SK-N-SH (cell line): ENCODE measurements at regions not wholly inside any gene's neighbourhood (a gene's known extent, or its start where the extent isn't known, plus 50 kb on each side); places are given as distances from the start of the nearest gene placed in this dataset.
A peak's percentile ranks its signal among the peaks of the same experiment; 100 is the strongest.

Experiments used
- CTCF ChIA-PET: fragments of 300-600, 350-600 bp; formaldehyde crosslinking; extraction: SDS; loops from one replicate; lab custom pipeline; 2021; lab: Yijun Ruan, JAX
- POLR2A ChIA-PET: fragments of 350-600 bp; sonication (Branson Sonifier 250); formaldehyde crosslinking; extraction: SDS; loops from one replicate; lab custom pipeline; 2020; ENCODE audit warnings: antibody characterized with exemption, inconsistent platforms; lab: Yijun Ruan, JAX
- DNase-seq: peaks from one replicate; pipeline ENCODE4 v3.0.0; 2012
- H2AFZ ChIP-seq: fragments of 200-600 bp; sonication (generic); 2 replicates; pipeline ENCODE4 v1.8.1; 2016; ENCODE audit warnings: antibody characterized with exemption, mild to moderate bottlenecking, low read depth
- H3F3A ChIP-seq: fragments of 200-600 bp; sonication (generic); replicated peaks from 2 replicates; pipeline ENCODE3; 2016; ENCODE audit warnings: antibody characterized with exemption, mild to moderate bottlenecking; ENCODE audit not compliant: insufficient read depth
- H3K27ac ChIP-seq, 2 experiments: fragments of 200-500 bp in 1 of 2; fragments of 200-600 bp in 1 of 2; sonication (Bioruptor generic) in 1 of 2; sonication (generic), shearing (Covaris generic) in 1 of 2; 2 replicates each; pipeline versions ENCODE4 v1.5.1 to v1.6.1; 2014 to 2016; ENCODE audit warnings: low read depth in 2 of 2, inconsistent platforms in 1 of 2, low read length in 1 of 2, mild to moderate bottlenecking in 1 of 2, mixed read lengths in 1 of 2
- H3K27me3 ChIP-seq: fragments of 200-600 bp; sonication (generic), shearing (Covaris generic); 2 replicates; pipeline ENCODE4 v1.6.1; 2016; ENCODE audit warnings: mixed run types; ENCODE audit not compliant: insufficient read depth
- H3K36me3 ChIP-seq, 2 experiments: fragments of 200-500 bp in 1 of 2; fragments of 200-600 bp in 1 of 2; sonication (Bioruptor generic) in 1 of 2; sonication (generic) in 1 of 2; replicated peaks in 1 of 2; 2 replicates each; pipeline versions ENCODE3 to v1.5.1; 2014 to 2016; ENCODE audit warnings: low read length in 1 of 2, mild to moderate bottlenecking in 1 of 2; ENCODE audit not compliant: insufficient read depth in 2 of 2, control insufficient read depth in 1 of 2
- H3K4me1 ChIP-seq, 2 experiments: fragments of 200-500 bp in 1 of 2; fragments of 200-600 bp in 1 of 2; sonication (Bioruptor generic) in 1 of 2; sonication (generic), shearing (Covaris generic) in 1 of 2; 2 replicates each; pipeline versions ENCODE4 v1.5.1 to v1.6.1; 2014 to 2016; ENCODE audit warnings: low read depth in 1 of 2, low read length in 1 of 2, mixed run types in 1 of 2; ENCODE audit not compliant: insufficient read depth in 2 of 2, control insufficient read depth in 1 of 2
- H3K4me2 ChIP-seq: fragments of 200-600 bp; sonication (generic), shearing (Covaris generic); 2 replicates; pipeline ENCODE4 v1.6.1; 2017; ENCODE audit warnings: mixed run types
- H3K4me3 ChIP-seq, 2 experiments: fragments of 200-500 bp in 1 of 2; fragments of 200-600 bp in 1 of 2; sonication (Bioruptor generic) in 1 of 2; sonication (generic), shearing (Covaris generic) in 1 of 2; 2 replicates each; pipeline versions ENCODE4 v1.5.1 to v1.8.1; 2014 to 2016; ENCODE audit warnings: low read depth in 2 of 2, inconsistent platforms in 1 of 2, low read length in 1 of 2, mild to moderate bottlenecking in 1 of 2, mixed read lengths in 1 of 2, moderate library complexity in 1 of 2
- H3K79me2 ChIP-seq: fragments of 200-600 bp; sonication (generic); 2 replicates; pipeline ENCODE4 v1.8.1; 2017; ENCODE audit warnings: mild to moderate bottlenecking; ENCODE audit not compliant: insufficient read depth
- H3K9ac ChIP-seq: fragments of 200-600 bp; sonication (generic); 2 replicates; pipeline ENCODE4 v1.6.1; 2017; ENCODE audit warnings: mixed run types
- H3K9me2 ChIP-seq: fragments of 200-600 bp; sonication (generic); 2 replicates; pipeline ENCODE4 v1.6.1; 2017; ENCODE audit warnings: mixed run types
- H3K9me3 ChIP-seq: fragments of 200-600 bp; sonication (generic); 2 replicates; pipeline ENCODE4 v1.6.1; 2017; ENCODE audit warnings: mixed run types, mild to moderate bottlenecking, moderate library complexity
- H4K20me1 ChIP-seq: fragments of 200-600 bp; sonication (generic); 2 replicates; pipeline ENCODE4 v1.6.1; 2017; ENCODE audit warnings: mild to moderate bottlenecking, mixed run types; ENCODE audit not compliant: insufficient read depth
- EP300 ChIP-seq, 2 experiments: IDR thresholded peaks; 2 replicates each; pipeline versions ENCODE4 v1.4.0 to v1.6.1; 2012; ENCODE audit warnings: borderline replicate concordance in 1 of 2, low read depth in 1 of 2, low read length in 1 of 2
- FOSL2 ChIP-seq: IDR thresholded peaks from 2 replicates; pipeline ENCODE4 v1.4.0; 2012; ENCODE audit warnings: low read depth, mild to moderate bottlenecking, moderate library complexity, borderline replicate concordance
- FOXJ3 ChIP-seq: sonication (generic); formaldehyde crosslinking; IDR thresholded peaks from 2 replicates; pipeline ENCODE4 v1.5.1; 2020; ENCODE audit warnings: mild to moderate bottlenecking, missing genetic modification reagents
- FOXM1 ChIP-seq: IDR thresholded peaks from 2 replicates; pipeline ENCODE4 v1.4.0; 2012; ENCODE audit warnings: low read depth, mild to moderate bottlenecking
- GATA2 ChIP-seq: sonication (generic); formaldehyde crosslinking; IDR thresholded peaks from 2 replicates; pipeline ENCODE4 v1.5.0; 2020; ENCODE audit warnings: mild to moderate bottlenecking, missing genetic modification reagents
- MAX ChIP-seq: IDR thresholded peaks from 2 replicates; pipeline ENCODE4 v1.4.0; 2012; ENCODE audit warnings: low read depth
- MEF2A ChIP-seq: IDR thresholded peaks from 2 replicates; pipeline ENCODE4 v1.4.0; 2012; ENCODE audit warnings: low read depth, borderline replicate concordance
- MXI1 ChIP-seq: IDR thresholded peaks from 2 replicates; pipeline ENCODE4 v1.6.1; 2012; ENCODE audit warnings: mild to moderate bottlenecking, low read depth, low read length, improper control_type of control experiment
- NFIC ChIP-seq: IDR thresholded peaks from 2 replicates; pipeline ENCODE4 v1.4.0; 2012; ENCODE audit warnings: borderline replicate concordance
- NRF1 ChIP-seq: IDR thresholded peaks from 2 replicates; pipeline ENCODE4 v1.6.1; 2012; ENCODE audit warnings: low read depth, mild to moderate bottlenecking, low read length
- PBX3 ChIP-seq: IDR thresholded peaks from 2 replicates; pipeline ENCODE4; 2012
- RCOR1 ChIP-seq: fragments of 150-350 bp; IDR thresholded peaks from 2 replicates; pipeline ENCODE4 v1.6.1; 2017; ENCODE audit warnings: antibody characterized with exemption, low read length
- REST ChIP-seq: IDR thresholded peaks from 2 replicates; pipeline ENCODE4 v1.6.1; 2012; ENCODE audit warnings: mild to moderate bottlenecking, low read depth, low read length, moderate library complexity
- RFX5 ChIP-seq: IDR thresholded peaks from 2 replicates; pipeline ENCODE4 v1.6.1; 2012; ENCODE audit warnings: mild to moderate bottlenecking, improper control_type of control experiment, low read length
- SMC3 ChIP-seq: IDR thresholded peaks from 2 replicates; pipeline ENCODE4 v1.6.1; 2012; ENCODE audit warnings: low read depth, low read length, improper control_type of control experiment
- TAF1 ChIP-seq: IDR thresholded peaks from 2 replicates; pipeline ENCODE4 v1.6.1; 2012; ENCODE audit warnings: low read depth, mild to moderate bottlenecking, low read length, moderate library complexity, borderline replicate concordance
- TCF12 ChIP-seq: IDR thresholded peaks from 2 replicates; pipeline ENCODE4 v1.4.0; 2012
- TEAD4 ChIP-seq: IDR thresholded peaks from 2 replicates; pipeline ENCODE4 v1.4.0; 2012; ENCODE audit warnings: mild to moderate bottlenecking, borderline replicate concordance; ENCODE audit not compliant: insufficient read depth
- YY1 ChIP-seq: IDR thresholded peaks from 2 replicates; pipeline ENCODE4 v1.4.0; 2012; ENCODE audit warnings: low read depth, mild to moderate bottlenecking
- WGBS: methylation state at CpG from one replicate; pipeline ENCODE4 v1.1.6; 2017; ENCODE audit warnings: low lambda C conversion rate; 5-methylcytosine and 5-hydroxymethylcytosine counted together

GRCh38 chr18:9008200-9008708 is 94.2 kb upstream of the NDUFV2 start:
- no peaks in the 10 kb centered on the region for H3K9me2 ChIP-seq
- H3F3A ChIP-seq, result no peaks in the 10 kb centered on the region
- no peak overlapping the region for H3K4me2 ChIP-seq
- no peak overlapping the region for H2AFZ ChIP-seq
- no peaks in the 10 kb centered on the region for H3K79me2 ChIP-seq
- ChIA-PET POLR2A (no interaction called here), CTCF (interaction anchor here (0.6 to 2.4 kb wide), 7 partner anchors 8 to 25 kb away, joined by 3 to 9 read pairs (median 3); no protein-coding TSS in a partner anchor)
- TF ChIP-seq TAF1, result no peak
- TF ChIP-seq PBX3, result no peak
- no peak for TF ChIP-seq TEAD4
- no peak for TF ChIP-seq FOSL2
- TF ChIP-seq RFX5, result no peak
- TF ChIP-seq EP300 (IDR thresholded peaks at IDR 0.05; ENCODE audit: borderline replicate concordance in 1 of 2, low read depth in 1 of 2, low read length in 1 of 2), result no peak
- TF ChIP-seq TCF12, result no peak
- TF ChIP-seq MAX, result no peak
- no peak for TF ChIP-seq MXI1
- TF ChIP-seq YY1, result no peak
- H3K4me3 ChIP-seq, result no peak overlapping the region
- no peaks in the 10 kb centered on the region for H3K9me3 ChIP-seq
- no peaks in the 10 kb centered on the region for H4K20me1 ChIP-seq
- WGBS, result 88% methylated on average over 5 of the region's 5 CpGs
- DNase-seq, result no peak
- H3K9ac ChIP-seq, result no peak overlapping the region
- peaks cover 0 to 6% of the 10 kb centered on the region in 2 experiments; a peak in 1 of 4 replicates for H3K4me1 ChIP-seq
- no peaks in the 10 kb centered on the region for H3K36me3 ChIP-seq
- H3K27me3 ChIP-seq, result no peaks in the 10 kb centered on the region
- H3K27ac ChIP-seq, result peak overlapping the region in 1 of 2 experiments; percentile 34; a peak in 1 of 4 replicates

GRCh38 chr18:9008709-9009635 is 93.5 kb upstream of the NDUFV2 start:
- no peaks in the 10 kb centered on the region for H3K79me2 ChIP-seq
- no peaks in the 10 kb centered on the region for H3K36me3 ChIP-seq
- 71% methylated on average over 17 of the region's 19 CpGs for WGBS
- ChIA-PET POLR2A (no interaction called here), CTCF (interaction anchor here (0.9 to 2.4 kb wide), 8 partner anchors 9 to 26 kb away, joined by 3 to 9 read pairs (median 3); no protein-coding TSS in a partner anchor)
- H3F3A ChIP-seq, result no peaks in the 10 kb centered on the region
- H3K27me3 ChIP-seq, result no peaks in the 10 kb centered on the region
- H3K4me1 ChIP-seq, result peaks cover 0 to 6% of the 10 kb centered on the region in 2 experiments; a peak in 1 of 4 replicates
- H3K9ac ChIP-seq, result no peak overlapping the region
- no peak overlapping the region for H2AFZ ChIP-seq
- H3K9me2 ChIP-seq, result no peaks in the 10 kb centered on the region
- peak overlapping the region in 1 of 2 experiments; percentile 34; a peak in 1 of 4 replicates for H3K27ac ChIP-seq
- no peak overlapping the region for H3K4me2 ChIP-seq
- no peak overlapping the region for H3K4me3 ChIP-seq
- H3K9me3 ChIP-seq, result no peaks in the 10 kb centered on the region
- DNase-seq, result peak; percentile 40
- no peaks in the 10 kb centered on the region for H4K20me1 ChIP-seq
- TF ChIP-seq NRF1, result no peak
- no peak for TF ChIP-seq MXI1
- no peak for TF ChIP-seq REST
- no peak for TF ChIP-seq FOXM1
- TF ChIP-seq MEF2A, result no peak
- TF ChIP-seq MAX, result no peak
- TF ChIP-seq FOXJ3 (CRISPR knock-in tag), result peak; percentile 49; the same call in 1 of the 2 replicates
- TF ChIP-seq FOSL2, result no peak
- TF ChIP-seq EP300 (IDR thresholded peaks at IDR 0.05; ENCODE audit: borderline replicate concordance in 1 of 2, low read depth in 1 of 2, low read length in 1 of 2), result peak in 1 of 2 experiments; percentile 70; a peak in 1 of 4 replicates
- no peak for TF ChIP-seq NFIC
- TF ChIP-seq RFX5, result no peak
- TF ChIP-seq GATA2 (CRISPR knock-in tag), result peak; percentile 32; the same call in 1 of the 2 replicates
- TF ChIP-seq SMC3, result no peak
- TF ChIP-seq RCOR1, result no peak; the same call in 1 of the 2 replicates
